ENCODE measurements at regions not wholly inside any gene's neighbourhood (a gene's known extent, or its start where the extent isn't known, plus 50 kb on each side); places are given as distances from the start of the nearest gene placed in this dataset.
A peak's percentile ranks its signal among the peaks of the same experiment; 100 is the strongest.

GRCh38 chr1:218156595-218156994 lies 128.5 kb upstream of the RRP15 start:
- H3K27me3 ChIP-seq (ENCODE audit: insufficient read depth, low read length), result no peaks in the 10 kb centered on the region
- H3K4me1 Mint-ChIP-seq, result peaks cover 15 to 26% of the 10 kb centered on the region in 2 experiments
- WGBS (ENCODE audit: extremely low coverage, insufficient read length, low lambda C conversion rate), result no CpG with 5 or more reads among the region's 15 CpGs

More at GRCh38 chr1:218156595-218156994, 128.5 kb upstream of the RRP15 start:
- no peaks in the 10 kb centered on the region for H3K79me2 ChIP-seq (ENCODE audit: insufficient read depth, low read length)
- H3K56ac ChIP-seq (ENCODE audit: insufficient read length, low read depth, low read length), result no peak overlapping the region
- no peak overlapping the region for H2BK15ac ChIP-seq (ENCODE audit: low read depth, low read length)
- no peak overlapping the region for H3K14ac ChIP-seq (ENCODE audit: insufficient read depth, low read length)
- H3K4me2 ChIP-seq (ENCODE audit: insufficient read depth, insufficient read length, low read length), result peak overlapping the region; percentile 8
- H3T11ph ChIP-seq (ENCODE audit: low read length), result no peak overlapping the region
- Mint-ChIP-seq H3K4me3 (peak overlapping the region in 1 of 2 experiments; percentile 49; a peak in 2 of 5 replicates), H3K9me3 (no peaks in the 10 kb centered on the region; a peak in 1 of 5 replicates), H3K27ac (no peak overlapping the region), H3K27me3 (ENCODE audit: low read depth) (peaks cover 46% of the 10 kb centered on the region), H3K36me3 (ENCODE audit: insufficient read depth in 1 of 3, low read depth in 3 of 3) (no peaks in the 10 kb centered on the region)
- no peak overlapping the region for H3K4ac ChIP-seq (ENCODE audit: low read depth, low read length)
- TF ChIP-seq CTCF (conservative IDR thresholded peaks at IDR 0.05), result peak; percentile 27; the same call in 1 of the 3 replicates
- H4K8ac ChIP-seq (replicated peaks; ENCODE audit: insufficient read length, low read depth, low read length), result no peak overlapping the region
- peak; percentile 88 for DNase-seq
- H2AK5ac ChIP-seq (ENCODE audit: insufficient read length, low read length), result no peak overlapping the region
- no peak overlapping the region for H2BK12ac ChIP-seq (ENCODE audit: insufficient read length, low read depth, low read length)
- no peaks in the 10 kb centered on the region for H3K23me2 ChIP-seq (ENCODE audit: insufficient read length, low read depth, low read length, poor library complexity, severe bottlenecking)
- no peak overlapping the region for H4K5ac ChIP-seq (ENCODE audit: insufficient read length, low read depth, low read length)
- H3K9ac ChIP-seq (ENCODE audit: extremely low read depth, insufficient read length, low read length), result no peak overlapping the region
- no peaks in the 10 kb centered on the region for H3K9me3 ChIP-seq (ENCODE audit: control insufficient read depth, low read depth, low read length)
- no peak overlapping the region for H2BK120ac ChIP-seq (ENCODE audit: low read depth, low read length, poor library complexity, severe bottlenecking)
- H3K18ac ChIP-seq (ENCODE audit: insufficient read length, low read depth, low read length), result no peak overlapping the region
- H4K91ac ChIP-seq (ENCODE audit: insufficient read length, low read depth, low read length), result no peak overlapping the region
- no peak overlapping the region for H2BK5ac ChIP-seq (ENCODE audit: insufficient read length, low read length)
- H2BK20ac ChIP-seq (ENCODE audit: low read depth, low read length, poor library complexity, severe bottlenecking), result no peak overlapping the region
- no peak overlapping the region for H3K27ac ChIP-seq (ENCODE audit: insufficient read length, low read depth, low read length)
- H2AFZ ChIP-seq (ENCODE audit: low read length), result no peak overlapping the region
- H4K20me1 ChIP-seq (ENCODE audit: control insufficient read depth, insufficient read depth, insufficient read length), result no peaks in the 10 kb centered on the region
- H3K79me1 ChIP-seq (ENCODE audit: insufficient read depth, low read depth, low read length, poor library complexity, severe bottlenecking), result no peaks in the 10 kb centered on the region
- no peak overlapping the region for H3K23ac ChIP-seq (ENCODE audit: insufficient read length, low read depth, low read length)
- H3K4me1 ChIP-seq (ENCODE audit: insufficient read depth, low read length), result no peaks in the 10 kb centered on the region

Data from H9 (cell line).